HL-60/S4 treated with phorbol 12-myristate 13-acetate at 8.2 ng/mL for 4 days and 3 days (cell line): ENCODE measurements at regions not wholly inside any gene's neighbourhood (a gene's known extent, or its start where the extent isn't known, plus 50 kb on each side); places are given as distances from the start of the nearest gene placed in this dataset.
"Not testable (repeated sequence)": the region's sequence is repeated elsewhere in the genome, so short reads cannot be mapped to it uniquely, and the experiment has no call there.

ENCODE experiments used
- in situ Hi-C: fragments of 300-500 bp; cut with MboI; formaldehyde crosslinking; loops from 2 replicates; pipeline ENCODE4 v1.15.0; 2022; ENCODE audit warnings: low sequenced_read_pairs

DNA sequence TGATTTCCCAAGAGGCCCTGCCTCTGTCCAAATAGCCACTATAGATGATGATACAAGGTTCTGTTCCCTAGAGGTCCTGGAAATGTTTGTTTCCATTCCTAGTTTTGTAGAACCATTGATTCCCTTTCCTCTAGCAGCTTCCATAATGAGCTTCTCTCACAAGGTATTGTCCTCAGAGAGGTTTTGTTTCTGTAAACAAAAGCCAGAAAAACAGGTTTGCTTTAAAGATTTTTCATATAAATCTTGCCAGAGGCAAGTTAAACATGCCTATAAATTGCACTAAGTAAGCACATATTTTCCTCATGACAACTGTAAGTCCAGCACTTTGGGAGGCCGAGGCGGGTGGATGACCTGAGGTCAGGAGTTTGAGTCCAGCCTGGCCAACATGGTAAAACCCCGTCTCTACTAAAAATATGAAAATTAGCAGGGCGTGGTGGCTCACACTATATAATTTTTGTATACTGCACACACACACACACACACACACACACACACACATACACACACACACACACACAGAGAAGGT, 1787.7 kb downstream of the EFNA5 start:
- in situ Hi-C loops, result no loop called here

DNA sequence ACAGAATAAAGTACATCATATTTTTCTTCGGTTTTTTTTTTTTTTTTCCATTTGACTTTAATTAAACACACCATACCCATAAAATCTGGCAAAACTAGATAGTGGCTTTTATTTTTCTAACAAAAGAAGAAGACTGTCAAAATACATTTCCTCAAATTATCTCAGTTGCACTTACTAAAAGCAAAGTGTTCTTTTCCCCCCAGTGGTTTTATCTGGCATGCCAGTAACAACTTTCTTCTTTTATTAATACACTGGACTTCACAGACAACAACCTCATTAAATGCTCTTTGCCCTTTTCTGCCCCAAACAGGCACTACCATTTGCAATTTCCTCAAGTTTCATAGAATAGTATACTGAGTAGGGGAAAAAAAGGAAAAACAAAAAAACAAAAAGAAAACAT, 1792.3 kb downstream of the EFNA5 start:
- in situ Hi-C loops, result no loop called here

DNA sequence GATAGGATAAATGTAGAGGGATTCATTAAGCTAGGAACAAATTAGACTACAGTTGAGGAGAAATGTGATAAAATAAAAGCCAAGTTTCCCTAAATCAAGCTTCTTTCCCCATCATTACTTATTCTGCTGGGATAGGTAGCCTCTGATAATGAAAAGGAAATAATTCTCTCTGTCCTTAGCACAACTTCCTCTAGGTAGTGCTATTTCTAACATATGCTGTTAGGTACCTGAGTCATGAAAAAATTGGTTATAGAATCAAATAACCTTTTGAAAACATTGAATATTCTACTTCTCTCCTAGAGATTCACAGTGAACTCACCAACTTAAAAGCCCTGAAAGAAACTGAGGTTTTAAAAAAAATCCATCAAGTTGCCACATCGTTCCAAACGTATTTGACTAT, 1793.1 kb downstream of the EFNA5 start:
- in situ Hi-C loops, result no loop called here

DNA sequence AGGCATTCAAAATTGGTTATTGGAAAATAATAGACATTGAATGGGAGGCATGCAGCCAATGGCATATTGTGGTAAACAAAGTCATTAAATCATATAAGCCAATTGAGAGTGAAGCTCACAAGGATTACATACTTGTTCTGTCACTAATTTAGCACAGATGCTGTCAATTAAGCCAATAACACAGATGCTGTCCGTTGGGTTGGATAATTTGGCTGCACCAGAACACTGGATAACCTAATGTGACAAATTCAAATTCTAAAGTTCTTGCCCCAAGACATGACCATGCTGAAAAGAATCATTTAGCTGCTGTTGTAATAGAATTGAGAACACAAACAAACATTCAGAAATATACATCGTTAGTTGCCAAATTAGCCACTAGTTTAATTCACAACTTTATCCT, 1796.4 kb downstream of the EFNA5 start:
- in situ Hi-C loops, result no loop called here

DNA sequence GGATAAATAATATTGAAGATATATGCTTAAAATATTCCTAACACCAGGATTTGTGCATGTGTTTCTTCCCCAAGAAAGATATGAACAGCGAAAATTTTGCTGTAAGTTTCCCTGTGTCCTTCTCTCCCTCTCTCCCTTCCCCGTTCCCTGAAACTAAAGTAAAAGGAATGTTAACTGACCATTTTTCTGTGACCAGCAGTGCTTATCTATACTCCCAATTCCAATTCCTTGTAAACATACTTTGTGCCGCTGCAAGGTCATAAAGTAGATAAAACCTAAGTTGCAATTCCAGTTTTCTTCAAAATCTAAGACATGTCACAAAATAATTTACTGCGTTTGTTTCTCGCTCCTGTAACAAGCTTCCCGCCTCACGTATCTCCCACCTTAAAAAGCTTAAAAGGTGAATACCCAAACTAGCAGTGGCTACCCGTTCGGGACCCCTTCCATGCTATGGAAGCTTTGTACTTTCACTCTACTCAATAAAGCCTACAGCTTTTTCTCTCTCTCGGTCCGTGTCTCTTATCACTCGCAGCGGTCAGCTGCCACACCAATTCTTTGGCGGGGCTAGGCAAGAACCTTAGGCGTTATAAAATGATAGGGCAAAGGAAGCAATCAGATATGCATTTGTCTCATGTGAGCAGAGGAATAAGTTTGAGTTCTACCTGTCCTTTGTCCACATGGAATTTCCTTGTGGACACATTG, 1798.0 kb downstream of the EFNA5 start:
- in situ Hi-C loops, result no loop called here

- in situ Hi-C loops, result no loop called here
Measured at GRCh38 chr5:105868038-105868780, 1802.5 kb downstream of the EFNA5 start.

DNA sequence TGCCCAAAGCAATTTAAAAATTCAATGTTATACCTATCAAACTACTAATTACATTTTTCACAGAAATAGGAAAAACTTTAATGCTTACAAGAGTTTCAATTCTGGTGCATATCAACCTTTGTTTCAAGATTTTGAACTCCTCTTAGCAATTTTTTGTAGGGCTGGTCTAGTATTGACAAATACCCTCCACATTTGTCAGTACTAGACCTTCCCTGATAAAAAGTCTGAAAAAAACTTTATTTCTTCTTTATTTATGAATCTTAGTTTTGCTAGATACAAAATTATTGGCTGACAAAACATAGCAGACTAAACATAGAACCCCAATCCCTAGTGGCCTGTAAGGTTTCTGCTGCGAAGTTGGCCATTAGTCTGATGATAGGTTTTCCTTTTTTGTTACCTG, 1804.9 kb downstream of the EFNA5 start:
- in situ Hi-C loops, result no loop called here

- in situ Hi-C loops, result not testable (repeated sequence)
Measured at GRCh38 chr5:105859350-105859749, 1811.4 kb downstream of the EFNA5 start.

DNA sequence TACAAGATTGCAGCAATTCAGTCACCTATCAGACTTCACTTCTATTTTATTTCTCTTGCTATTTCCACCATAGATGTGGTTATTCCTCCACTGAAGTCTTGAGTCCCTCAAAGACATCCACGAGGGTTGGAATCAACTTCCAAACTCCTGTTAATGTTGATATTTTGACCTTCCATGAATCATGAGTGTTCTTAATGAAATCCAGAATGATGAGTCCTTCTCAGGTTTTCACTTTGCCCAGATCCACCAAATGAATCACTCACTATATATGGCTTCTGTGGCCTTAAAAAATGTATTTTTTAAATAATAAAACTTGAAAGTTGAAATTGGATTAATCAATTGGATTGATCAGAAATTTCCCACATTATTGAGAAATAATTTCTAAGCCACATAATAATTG, 1821.0 kb downstream of the EFNA5 start:
- in situ Hi-C loops, result no loop called here

DNA sequence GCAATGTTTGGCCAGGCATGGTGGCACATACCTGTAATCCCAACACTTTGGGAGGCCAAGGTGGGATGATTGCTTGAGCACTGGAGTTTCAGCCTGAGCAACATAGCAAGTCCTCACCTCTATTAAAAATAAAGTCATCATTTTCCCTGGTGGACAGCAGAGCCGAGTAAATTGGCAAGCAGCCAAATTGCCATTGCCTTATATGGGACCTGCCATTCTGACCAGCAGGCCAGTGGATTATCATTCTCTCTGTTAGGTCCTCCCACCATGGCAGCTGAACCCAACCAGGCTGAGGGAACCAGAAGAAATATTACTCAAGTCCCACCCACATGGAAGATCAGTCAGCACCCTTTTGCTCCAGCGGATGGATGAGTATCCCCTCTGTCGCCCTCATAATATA, 1829.9 kb downstream of the EFNA5 start:
- in situ Hi-C loops, result no loop called here

DNA sequence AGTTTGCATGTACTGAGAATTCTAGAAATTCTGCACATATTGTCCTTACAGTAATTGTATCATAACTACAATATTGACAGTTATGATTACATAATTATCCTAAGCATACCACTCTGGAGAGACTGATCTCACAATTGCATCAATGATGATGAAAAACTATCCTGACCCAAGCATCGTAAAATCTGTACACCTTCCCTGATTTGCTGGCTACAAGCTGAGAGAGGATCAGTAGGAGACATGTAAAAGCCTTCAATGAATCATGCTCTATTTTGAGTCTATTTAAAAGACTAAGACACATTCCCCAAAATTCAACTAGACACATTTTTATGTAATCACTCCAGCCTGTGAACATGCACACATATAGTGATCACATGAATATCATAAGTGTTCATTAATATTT, 1833.8 kb downstream of the EFNA5 start:
- in situ Hi-C loops, result no loop called here

DNA sequence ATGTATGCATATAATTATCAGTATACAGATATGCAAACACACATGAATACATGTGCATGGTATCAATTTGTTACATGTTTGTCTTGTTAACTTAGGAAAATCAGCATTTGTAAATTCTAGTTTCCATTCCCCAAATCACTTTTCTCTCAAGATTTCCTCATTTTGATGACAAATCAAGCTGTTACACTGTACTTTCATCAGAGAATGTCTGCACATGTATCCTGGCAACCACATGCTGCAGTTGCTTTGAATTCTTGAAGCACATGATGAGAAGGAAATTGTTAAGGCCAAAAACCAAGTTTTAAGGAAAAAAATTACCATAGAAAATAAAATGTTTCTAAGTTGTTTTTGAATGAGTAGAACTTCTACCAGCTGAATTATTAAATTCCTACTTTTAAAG, 1834.5 kb downstream of the EFNA5 start:
- in situ Hi-C loops, result no loop called here

DNA sequence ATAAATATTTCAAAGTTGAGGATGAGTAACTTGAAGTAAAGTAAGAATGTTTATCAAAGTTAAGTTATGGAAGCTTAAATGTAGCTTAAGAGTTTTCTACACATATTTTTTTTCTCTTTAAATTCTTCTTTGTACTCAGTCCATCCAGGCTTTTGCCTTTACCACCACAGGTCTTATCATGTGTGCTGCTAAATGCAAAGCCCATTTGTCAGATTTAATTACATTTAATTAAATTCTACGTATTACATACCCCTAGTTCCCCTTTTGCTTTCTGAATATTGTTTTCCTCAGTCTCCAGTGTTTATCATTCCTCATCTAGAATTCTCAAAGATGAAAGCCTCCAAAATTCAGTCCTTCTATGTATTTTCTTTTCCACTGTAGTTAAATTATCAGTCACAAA, 1841.9 kb downstream of the EFNA5 start:
- in situ Hi-C loops, result no loop called here

DNA sequence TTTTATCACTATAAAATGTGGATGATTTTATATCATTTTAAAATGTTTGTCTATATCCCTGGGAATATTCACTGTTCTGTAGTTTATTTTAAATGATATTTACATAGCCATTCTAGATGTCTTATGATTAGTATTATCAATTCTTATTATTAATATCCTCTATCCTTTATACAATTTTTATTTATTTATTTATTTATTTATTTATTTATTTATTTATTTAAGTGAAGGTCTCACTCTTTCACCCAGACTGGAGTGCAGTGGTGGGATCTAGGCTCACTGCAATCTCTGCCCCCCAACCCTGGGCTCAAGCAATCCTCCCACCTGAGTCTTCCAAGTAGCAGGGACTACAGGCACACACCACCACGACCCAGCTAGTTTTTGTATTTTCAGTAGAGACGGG, 1848.9 kb downstream of the EFNA5 start:
- in situ Hi-C loops, result no loop called here

GRCh38 chr5:105817914-105818313, 1852.8 kb downstream of the EFNA5 start:
- in situ Hi-C loops, result no loop called here

DNA sequence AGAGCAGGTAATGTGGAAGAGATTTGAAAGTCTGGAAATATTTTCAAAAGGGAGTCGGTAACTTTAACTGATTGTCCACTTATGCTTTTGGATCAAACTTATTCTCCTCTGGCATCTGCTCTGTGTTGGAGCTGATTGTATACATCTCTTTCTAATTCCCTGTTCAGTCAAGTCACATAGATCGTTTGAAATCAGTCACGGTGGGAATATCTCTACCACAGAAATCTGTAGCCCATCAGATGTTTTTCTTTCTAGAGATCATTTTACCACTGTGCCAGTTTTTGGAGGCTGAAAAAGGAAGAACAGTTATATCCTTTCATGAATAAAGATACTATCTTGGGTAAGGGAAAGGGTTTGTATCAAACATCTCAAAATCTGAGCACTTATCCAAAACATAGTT, 1853.3 kb downstream of the EFNA5 start:
- in situ Hi-C loops, result no loop called here

- in situ Hi-C loops, result no loop called here
Measured at GRCh38 chr5:105816961-105817360, 1853.8 kb downstream of the EFNA5 start.

- in situ Hi-C loops, result no loop called here
Measured at GRCh38 chr5:105812304-105812703, 1858.4 kb downstream of the EFNA5 start.

GRCh38 chr5:105807951-105808350, 1862.8 kb downstream of the EFNA5 start:
- in situ Hi-C loops, result no loop called here

DNA sequence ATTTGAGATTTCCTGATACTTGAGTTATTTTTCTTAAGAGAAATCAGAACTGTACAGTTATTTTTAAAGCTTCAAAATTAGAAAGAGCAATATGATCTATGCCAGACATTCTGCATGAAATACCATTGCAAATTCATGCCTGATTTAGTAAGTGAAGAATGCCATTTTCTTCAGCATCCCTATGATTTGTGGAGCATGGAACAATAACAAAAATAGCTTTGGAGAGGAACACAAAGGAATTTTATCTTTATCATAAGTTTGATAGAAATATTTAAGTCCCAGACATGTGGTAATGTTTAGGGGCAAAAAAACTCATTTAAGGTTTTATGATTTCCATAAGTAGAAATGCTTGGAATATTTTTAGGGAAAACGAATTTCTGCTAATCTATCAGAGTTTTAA, 1863.4 kb downstream of the EFNA5 start:
- in situ Hi-C loops, result no loop called here

GRCh38 chr5:105806596-105806995, 1864.1 kb downstream of the EFNA5 start:
- in situ Hi-C loops, result no loop called here

GRCh38 chr5:105803431-105803830, 1867.3 kb downstream of the EFNA5 start:
- in situ Hi-C loops, result no loop called here
